ENCODE measurements at regions not wholly inside any gene's neighbourhood (a gene's known extent, or its start where the extent isn't known, plus 50 kb on each side); places are given as distances from the start of the nearest gene placed in this dataset.
"Not testable (repeated sequence)": the region's sequence is repeated elsewhere in the genome, so short reads cannot be mapped to it uniquely, and the experiment has no call there.

DNA sequence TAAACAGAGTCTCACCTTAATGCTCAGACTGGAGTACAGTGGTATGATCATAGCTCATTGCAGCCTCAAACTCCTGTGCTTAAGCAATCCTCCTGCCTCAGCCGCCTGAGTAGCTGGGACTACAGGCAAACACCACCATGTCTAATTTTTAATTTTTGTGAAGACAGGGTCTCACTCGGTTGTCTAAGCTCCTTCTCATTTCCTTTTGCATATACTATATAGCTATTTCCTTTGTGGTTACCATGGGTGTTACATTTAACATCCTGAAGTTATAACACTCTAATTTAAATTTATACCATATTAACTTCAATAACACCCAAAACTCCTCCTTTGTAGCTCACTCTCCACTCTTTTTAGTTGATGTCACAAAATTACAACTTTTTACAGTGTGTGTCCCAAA, 114.3 kb downstream of the DCK start:
- H3K27me3 ChIP-seq, result no peaks in the 10 kb centered on the region
- no peaks in the 10 kb centered on the region for H3K4me1 ChIP-seq
- intact Hi-C loops (cut with DNase I; ENCODE audit: low total_unique reads) (no loop called here), in situ Hi-C loops (cut with MboI; ENCODE audit: low pct_ligation_motif_present in 1 of 4, low pct_unique_long_range_greater_than_20kb in 1 of 4, low sequenced_read_pairs in 3 of 4) (no loop called here)
- H3K4me3 ChIP-seq, result no peak overlapping the region
- no peak for DNase-seq
- H3K27ac ChIP-seq, result no peak overlapping the region
- 61 to 71% methylated on average over 2 of the region's 2 CpGs for WGBS, 2 donors (ENCODE audit: low coverage in 1 of 2)
- no peak for TF ChIP-seq EP300 (IDR thresholded peaks at IDR 0.05; ENCODE audit: low read depth)
- no peak for TF ChIP-seq POLR2AphosphoS5 (IDR thresholded peaks at IDR 0.05)
- TF ChIP-seq, protein P1, sequence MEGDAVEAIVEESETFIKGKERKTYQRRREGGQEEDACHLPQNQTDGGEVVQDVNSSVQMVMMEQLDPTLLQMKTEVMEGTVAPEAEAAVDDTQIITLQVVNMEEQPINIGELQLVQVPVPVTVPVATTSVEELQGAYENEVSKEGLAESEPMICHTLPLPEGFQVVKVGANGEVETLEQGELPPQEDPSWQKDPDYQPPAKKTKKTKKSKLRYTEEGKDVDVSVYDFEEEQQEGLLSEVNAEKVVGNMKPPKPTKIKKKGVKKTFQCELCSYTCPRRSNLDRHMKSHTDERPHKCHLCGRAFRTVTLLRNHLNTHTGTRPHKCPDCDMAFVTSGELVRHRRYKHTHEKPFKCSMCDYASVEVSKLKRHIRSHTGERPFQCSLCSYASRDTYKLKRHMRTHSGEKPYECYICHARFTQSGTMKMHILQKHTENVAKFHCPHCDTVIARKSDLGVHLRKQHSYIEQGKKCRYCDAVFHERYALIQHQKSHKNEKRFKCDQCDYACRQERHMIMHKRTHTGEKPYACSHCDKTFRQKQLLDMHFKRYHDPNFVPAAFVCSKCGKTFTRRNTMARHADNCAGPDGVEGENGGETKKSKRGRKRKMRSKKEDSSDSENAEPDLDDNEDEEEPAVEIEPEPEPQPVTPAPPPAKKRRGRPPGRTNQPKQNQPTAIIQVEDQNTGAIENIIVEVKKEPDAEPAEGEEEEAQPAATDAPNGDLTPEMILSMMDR (IDR thresholded peaks at IDR 0.05), result no peak
- TF ChIP-seq POLR2A (IDR thresholded peaks at IDR 0.05), result no peak
- H3K9me3 ChIP-seq, result no peaks in the 10 kb centered on the region
- H3K36me3 ChIP-seq, result no peaks in the 10 kb centered on the region

DNA sequence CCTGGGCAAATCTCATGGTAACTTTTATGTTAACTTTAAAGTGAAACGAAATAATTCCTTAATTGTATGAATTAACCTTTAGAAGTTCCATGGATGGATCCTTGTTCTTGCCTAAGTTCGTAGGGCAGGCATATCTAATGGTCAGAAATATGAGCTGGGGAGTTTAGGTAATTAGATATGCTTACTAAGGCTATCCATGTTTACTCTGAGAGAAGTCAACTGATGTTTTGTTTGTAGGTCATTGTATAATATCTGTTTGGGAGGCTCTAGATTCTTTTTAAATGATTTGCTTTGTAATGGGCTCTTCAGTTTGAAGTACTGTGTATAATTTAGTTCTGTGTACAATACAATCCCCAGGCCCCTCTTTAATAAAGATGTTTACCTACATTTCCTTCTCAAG, 117.0 kb downstream of the DCK start:
- Histone ChIP-seq H3K4me1 (no peaks in the 10 kb centered on the region), H3K27me3 (no peaks in the 10 kb centered on the region), H3K4me3 (no peak overlapping the region), H3K27ac (no peak overlapping the region), H3K9me3 (no peaks in the 10 kb centered on the region), H3K36me3 (no peaks in the 10 kb centered on the region)
- no peak for DNase-seq
- no peak for TF ChIP-seq POLR2A (IDR thresholded peaks at IDR 0.05)
- TF ChIP-seq, protein P1 (IDR thresholded peaks at IDR 0.05), result no peak
- TF ChIP-seq EP300 (IDR thresholded peaks at IDR 0.05; ENCODE audit: low read depth), result no peak
- no peak for TF ChIP-seq POLR2AphosphoS5 (IDR thresholded peaks at IDR 0.05)
- intact Hi-C loops (cut with DNase I; ENCODE audit: low total_unique reads) (no loop called here), in situ Hi-C loops (cut with MboI; ENCODE audit: low pct_ligation_motif_present in 1 of 4, low pct_unique_long_range_greater_than_20kb in 1 of 4, low sequenced_read_pairs in 3 of 4) (no loop called here)
- 61 to 85% methylated on average over 2 of the region's 2 CpGs for WGBS, 2 donors (ENCODE audit: low coverage in 1 of 2)

DNA sequence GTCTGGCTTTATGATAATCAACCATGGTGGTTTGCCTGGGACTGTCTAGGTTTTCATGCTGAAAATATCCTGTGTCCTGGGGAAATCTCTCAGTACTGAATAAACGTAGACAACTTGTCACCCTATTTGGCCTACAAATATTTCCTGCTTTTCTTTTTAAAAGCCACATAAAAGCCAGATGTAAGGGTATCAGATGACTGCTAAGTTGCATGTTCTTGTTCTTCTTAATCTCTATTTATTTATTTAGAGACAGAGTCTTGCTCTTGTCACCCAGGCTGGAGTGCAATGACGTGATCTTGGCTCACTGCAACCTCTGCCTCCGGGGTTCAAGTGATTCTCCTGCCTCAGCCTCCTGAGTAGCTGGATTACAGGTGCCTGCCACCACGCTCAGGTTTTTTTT, 117.7 kb downstream of the DCK start:
- DNase-seq; H3K9me3 ChIP-seq; H3K4me1 ChIP-seq; H3K4me3 ChIP-seq; in situ Hi-C loops (cut with MboI; ENCODE audit: low pct_ligation_motif_present in 1 of 4, low pct_unique_long_range_greater_than_20kb in 1 of 4, low sequenced_read_pairs in 3 of 4); H3K27me3 ChIP-seq; intact Hi-C loops (cut with DNase I; ENCODE audit: low total_unique reads); H3K36me3 ChIP-seq; H3K27ac ChIP-seq: not testable (repeated sequence)
- 79 to 86% methylated on average over 4 of the region's 4 CpGs for WGBS, 2 donors (ENCODE audit: low coverage in 1 of 2)

DNA sequence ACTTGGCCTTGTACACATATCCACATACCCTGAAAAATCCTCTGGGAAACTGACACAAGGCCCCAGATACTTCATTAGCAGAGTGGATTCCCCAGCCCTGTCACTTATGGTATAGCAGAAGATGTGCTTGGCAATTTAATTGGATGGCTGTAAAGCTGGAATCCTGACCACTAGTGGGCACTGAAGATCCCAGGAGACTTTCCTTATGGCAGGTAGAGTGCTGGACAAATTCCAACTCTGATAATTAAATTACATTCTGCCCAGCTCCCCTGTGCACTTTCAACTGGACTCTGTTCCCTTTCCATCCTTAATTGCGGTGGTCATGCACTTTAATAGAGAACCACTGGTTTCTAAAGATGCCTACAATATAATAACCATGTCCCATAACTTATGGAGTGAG, 119.8 kb downstream of the DCK start:
- Histone ChIP-seq H3K4me1 (no peaks in the 10 kb centered on the region), H3K36me3 (no peaks in the 10 kb centered on the region), H3K4me3 (no peak overlapping the region), H3K9me3 (no peaks in the 10 kb centered on the region), H3K27me3 (no peaks in the 10 kb centered on the region), H3K27ac (no peak overlapping the region)
- TF ChIP-seq EP300 (IDR thresholded peaks at IDR 0.05; ENCODE audit: low read depth), result no peak
- TF ChIP-seq, protein P1 (IDR thresholded peaks at IDR 0.05), result peak in 4 of 5 experiments; percentile 16 to 36 (median 32)
- intact Hi-C loops (cut with DNase I; ENCODE audit: low total_unique reads), result no loop called here
- peak; percentile 26 for DNase-seq
- in situ Hi-C loops (cut with MboI; ENCODE audit: low pct_ligation_motif_present in 1 of 4, low pct_unique_long_range_greater_than_20kb in 1 of 4, low sequenced_read_pairs in 3 of 4), result no loop called here
- 68% methylated on average over 1 of the region's 1 CpG; no CpG with 5 or more reads in 1 of the 2 donors for WGBS, 2 donors (ENCODE audit: low coverage in 1 of 2)

DNA sequence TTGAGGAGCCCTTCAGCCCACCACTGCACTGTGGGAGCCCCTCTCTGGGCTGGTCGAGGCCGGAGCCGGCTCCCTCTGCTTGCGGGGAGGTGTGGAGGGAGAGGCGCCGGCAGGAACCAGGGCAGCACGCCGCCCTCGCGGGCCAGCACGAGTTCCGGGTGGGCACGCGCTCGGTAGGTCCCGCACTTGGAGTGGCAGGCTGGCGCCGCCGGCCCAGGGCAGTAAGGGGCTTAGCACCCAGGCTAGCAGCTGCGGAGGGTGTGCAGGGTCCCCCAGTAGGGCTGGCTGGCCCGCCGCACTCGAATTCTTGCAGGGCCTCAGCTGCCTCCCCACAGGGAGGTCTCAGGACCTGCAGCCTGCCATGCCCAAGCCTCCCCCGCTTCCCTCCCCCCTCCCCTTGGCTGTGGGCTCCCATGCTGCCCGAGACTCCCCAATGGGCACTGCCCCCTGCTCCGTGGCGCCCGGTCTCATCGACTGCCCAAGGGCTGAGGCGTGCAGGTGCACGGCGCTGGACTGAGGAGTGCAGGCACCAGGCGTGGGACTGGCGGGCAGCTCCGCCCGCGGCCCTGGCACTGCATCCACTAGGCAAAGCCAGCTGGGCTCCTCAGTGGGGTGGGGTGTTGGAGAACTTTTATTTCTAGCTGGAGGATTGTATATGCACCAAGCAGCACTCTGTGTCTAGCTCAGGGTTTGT, 127.5 kb downstream of the DCK start:
- H3K27me3 ChIP-seq, result no peaks in the 10 kb centered on the region
- H3K36me3 ChIP-seq, result no peaks in the 10 kb centered on the region
- WGBS, 2 donors (ENCODE audit: low coverage in 1 of 2), result 96% methylated on average over 12 of the region's 37 CpGs; no CpG with 5 or more reads in 1 of the 2 donors
- H3K27ac ChIP-seq, result no peak overlapping the region
- TF ChIP-seq EP300 (IDR thresholded peaks at IDR 0.05; ENCODE audit: low read depth) (no peak), POLR2A (IDR thresholded peaks at IDR 0.05) (no peak), POLR2AphosphoS5 (IDR thresholded peaks at IDR 0.05) (no peak)
- TF ChIP-seq, protein P1 (IDR thresholded peaks at IDR 0.05), result no peak
- no peaks in the 10 kb centered on the region for H3K9me3 ChIP-seq
- in situ Hi-C loops (cut with MboI; ENCODE audit: low pct_ligation_motif_present in 1 of 4, low pct_unique_long_range_greater_than_20kb in 1 of 4, low sequenced_read_pairs in 3 of 4), result no loop called here
- H3K4me1 ChIP-seq, result no peaks in the 10 kb centered on the region
- DNase-seq, result no peak
- no peak overlapping the region for H3K4me3 ChIP-seq
- intact Hi-C loops (cut with DNase I; ENCODE audit: low total_unique reads), result no loop called here
